AG08396 (cell line): ENCODE measurements at regions not wholly inside any gene's neighbourhood (a gene's known extent, or its start where the extent isn't known, plus 50 kb on each side); places are given as distances from the start of the nearest gene placed in this dataset.

Experiments used
- DNase-seq: peaks from one replicate; pipeline ENCODE4 v3.0.0; 2012; ENCODE audit warnings: low spot score, mixed read lengths

GRCh38 chr1:193552274-193552673 is 365.9 kb upstream of the B3GALT2 start:
- DNase-seq = no peak

GRCh38 chr1:193549081-193549480 is 362.7 kb upstream of the B3GALT2 start:
- no peak for DNase-seq

DNA sequence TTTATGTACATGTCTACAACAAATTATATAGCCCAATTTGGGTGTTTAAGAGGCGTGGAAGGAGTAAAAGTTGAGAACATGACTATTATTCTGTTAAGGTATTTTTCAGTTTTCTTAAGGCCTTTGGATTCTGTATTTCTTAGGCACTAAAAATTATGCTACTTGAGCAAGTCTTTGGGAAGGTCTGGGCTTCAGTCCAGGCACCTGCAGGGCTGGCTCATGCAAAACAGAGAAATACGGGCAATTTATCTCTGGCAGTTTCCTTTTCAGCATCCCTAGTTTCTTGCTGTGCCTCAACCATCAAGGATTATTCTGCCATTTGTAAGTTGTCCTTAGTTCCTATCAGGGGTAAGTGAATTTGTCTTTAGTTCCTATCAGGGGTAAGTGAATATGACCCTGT is 358.8 kb upstream of the B3GALT2 start:
- no peak for DNase-seq

DNA sequence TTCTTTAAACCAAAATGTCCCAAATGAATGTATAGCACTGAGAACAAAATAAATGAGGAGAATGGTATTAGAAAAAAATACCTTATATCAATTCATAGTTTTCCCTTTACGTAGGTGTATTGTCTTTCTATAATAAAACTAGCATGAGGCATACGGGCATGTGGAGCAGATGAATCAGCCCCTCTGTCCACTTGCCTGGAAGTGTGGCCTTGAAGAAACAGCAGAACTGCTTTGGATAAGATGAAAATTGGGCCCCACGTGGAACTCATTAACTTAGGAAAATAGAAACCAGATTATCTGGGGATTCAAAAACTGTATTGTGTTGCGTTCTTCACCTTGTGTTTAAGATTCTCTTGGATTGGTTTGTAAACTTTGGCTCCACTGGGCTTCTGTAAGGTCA is 356.8 kb upstream of the B3GALT2 start:
- no peak for DNase-seq

DNA sequence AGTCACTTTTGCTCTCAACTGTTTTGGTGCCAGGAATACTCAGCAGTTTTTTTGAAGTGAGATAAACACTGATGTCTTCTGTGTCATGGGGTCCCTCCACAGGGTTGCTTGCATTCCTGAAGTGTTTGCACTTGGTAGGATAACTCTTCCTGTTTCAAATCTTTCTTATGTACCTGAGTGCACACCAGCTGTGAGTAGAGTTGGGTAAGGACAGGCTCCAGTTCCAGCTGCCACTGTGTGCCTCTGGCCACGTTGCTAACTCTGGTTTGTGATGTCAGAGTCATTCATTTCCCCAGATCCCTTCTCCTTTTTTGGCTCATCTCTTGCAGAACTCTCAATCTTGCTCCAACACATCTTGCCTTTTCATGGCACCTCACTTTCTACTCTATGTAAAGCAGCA is 356.3 kb upstream of the B3GALT2 start:
- DNase-seq = no peak

- no peak for DNase-seq
Measured at GRCh38 chr1:193540511-193540910, 354.1 kb upstream of the B3GALT2 start.

GRCh38 chr1:193539731-193540459 is 353.5 kb upstream of the B3GALT2 start:
- DNase-seq = no peak

DNA sequence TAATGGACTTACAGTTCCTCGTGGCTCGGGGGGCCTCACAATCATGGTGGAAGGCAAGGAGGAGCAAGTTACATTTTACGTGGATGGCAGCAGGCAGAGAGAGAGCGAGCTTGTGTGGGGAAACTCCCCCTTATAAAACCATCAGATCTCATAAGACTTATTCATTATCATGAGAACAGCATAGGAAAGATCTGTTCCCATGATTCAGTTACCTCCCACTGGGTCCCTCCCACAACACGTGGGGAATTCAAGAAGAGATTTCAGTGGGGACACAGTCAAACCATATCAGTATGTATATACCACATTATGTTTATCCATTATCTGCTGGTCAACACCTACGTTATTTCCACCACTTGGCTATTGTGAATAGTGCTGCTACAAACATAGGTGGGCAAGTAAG is 352.3 kb upstream of the B3GALT2 start:
- DNase-seq = no peak

DNA sequence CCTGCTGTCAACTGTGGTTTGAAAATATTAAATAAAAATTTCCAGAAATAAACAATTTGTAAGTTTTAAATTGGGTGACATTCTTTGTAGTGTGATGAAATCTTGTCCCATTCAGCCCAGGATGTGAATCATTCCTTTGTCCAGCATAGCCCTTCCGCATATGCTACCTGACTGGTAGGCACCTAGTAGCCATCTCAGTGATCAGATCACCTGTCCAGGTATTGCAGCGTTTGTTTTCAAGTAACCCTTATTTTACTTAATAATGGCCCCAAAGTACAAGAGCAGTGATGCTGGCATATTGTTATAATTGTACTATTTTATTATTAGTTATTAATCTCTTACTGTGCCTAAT is 351.6 kb upstream of the B3GALT2 start:
- no peak for DNase-seq

GRCh38 chr1:193537266-193538002 is 351.0 kb upstream of the B3GALT2 start:
- no peak for DNase-seq

DNA sequence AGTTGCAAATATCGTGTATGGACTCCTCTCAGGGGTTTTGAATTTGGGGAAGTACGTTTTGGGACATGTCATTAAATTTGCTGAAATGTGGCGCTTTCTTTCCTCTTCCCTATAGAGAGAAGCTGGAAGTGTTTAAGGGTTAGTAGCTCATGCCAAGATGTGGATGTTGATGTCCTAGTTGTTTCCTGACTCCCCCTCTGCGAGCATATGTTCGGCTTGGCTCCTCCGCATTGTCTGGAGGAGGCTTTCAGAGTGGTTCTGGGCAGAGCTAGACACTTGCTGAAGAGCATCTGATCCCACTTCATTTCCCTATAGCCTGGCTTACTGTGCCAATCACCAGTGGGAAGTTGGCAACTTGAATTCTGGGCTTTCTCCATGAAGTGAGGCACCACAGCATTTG is 347.4 kb upstream of the B3GALT2 start:
- no peak for DNase-seq

GRCh38 chr1:193525917-193526710 is 339.7 kb upstream of the B3GALT2 start:
- no peak for DNase-seq

- DNase-seq = no peak
Measured at GRCh38 chr1:193525411-193525810, 339.0 kb upstream of the B3GALT2 start.

DNA sequence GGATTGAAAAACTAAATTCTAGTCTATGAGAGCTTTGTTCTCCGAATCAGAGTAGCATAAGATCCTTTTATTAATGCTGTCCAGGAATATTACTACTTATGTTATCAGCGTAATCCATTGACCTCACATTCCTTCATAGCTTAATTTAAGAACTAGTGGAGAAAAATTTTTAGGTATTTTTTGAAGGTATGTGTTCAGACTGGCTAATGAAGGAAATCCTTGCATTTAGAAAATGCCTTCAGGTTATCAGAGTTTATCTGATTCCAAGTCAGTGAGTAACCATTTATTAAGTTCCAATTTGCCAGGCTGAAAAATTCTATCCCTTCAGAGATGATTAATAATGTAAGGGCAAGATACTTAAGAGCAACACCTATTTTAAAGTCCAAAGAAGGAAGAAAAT is 338.2 kb upstream of the B3GALT2 start:
- no peak for DNase-seq

DNA sequence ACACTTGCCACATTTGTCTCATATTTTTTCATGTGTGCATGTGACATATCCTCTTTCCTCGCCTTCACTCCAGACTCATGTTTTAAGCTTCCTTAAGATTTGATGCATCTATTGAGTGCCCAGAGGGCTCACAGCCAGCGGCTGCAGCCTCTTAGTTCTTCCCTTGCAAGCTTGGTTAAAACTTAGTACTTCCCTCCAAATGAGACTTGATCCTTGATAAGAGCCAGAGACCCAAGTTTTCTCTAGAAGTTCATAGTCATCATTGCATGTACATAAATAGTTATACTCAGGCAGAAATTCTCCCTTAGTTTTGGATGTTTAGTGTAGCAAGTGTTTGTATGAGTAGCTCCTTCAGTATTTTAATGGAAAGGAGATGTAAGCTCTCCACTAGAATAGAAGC is 337.6 kb upstream of the B3GALT2 start:
- DNase-seq = no peak

GRCh38 chr1:193520472-193520871 is 334.1 kb upstream of the B3GALT2 start:
- no peak for DNase-seq

DNA sequence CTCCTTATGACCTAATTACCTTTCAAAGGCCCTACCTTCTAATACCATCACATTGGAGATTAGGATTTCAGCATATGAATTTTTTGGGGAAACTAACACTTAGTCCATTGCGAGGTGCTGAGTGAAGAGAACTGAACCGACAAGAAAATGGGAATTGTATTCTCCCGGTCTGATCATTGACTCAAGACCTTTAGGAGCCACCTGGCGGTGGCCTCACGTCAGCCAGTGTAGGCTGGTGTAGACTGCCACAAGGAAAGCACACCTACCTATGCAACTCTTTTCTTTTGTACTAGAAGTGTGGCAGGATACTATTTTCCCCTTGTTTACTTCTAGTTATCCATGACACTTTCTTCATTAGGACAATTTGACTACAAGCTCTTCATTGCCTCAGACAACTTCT is 333.5 kb upstream of the B3GALT2 start:
- no peak for DNase-seq

DNA sequence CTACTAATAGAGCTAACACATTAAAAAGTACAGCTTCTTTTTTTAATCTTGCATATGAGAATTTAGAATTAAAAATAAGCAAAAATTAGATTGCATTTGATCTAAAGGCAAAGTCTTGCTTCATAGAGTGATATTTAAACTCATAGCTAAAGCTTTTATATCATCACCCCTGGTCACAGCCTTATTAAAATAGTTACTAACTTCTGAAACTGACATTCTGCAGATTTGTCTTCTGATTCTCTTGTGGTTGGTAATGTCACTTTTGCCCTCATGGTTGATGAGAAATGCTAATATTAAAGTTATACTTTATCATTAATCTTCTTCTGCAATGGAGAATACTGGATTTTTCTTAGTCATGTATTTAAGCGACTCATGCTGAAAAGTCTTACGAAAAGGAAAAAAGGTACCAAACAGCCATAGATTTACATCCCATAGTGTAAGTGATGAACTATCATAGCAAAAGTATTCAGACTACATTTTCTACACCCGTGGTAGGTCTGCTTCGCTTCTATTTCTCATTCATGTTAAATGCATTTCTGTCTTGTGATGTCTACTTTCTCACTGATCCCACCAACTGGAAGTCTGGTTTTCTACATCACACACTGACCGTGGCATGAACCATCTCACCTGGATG is 330.5 kb upstream of the B3GALT2 start:
- DNase-seq = no peak

DNA sequence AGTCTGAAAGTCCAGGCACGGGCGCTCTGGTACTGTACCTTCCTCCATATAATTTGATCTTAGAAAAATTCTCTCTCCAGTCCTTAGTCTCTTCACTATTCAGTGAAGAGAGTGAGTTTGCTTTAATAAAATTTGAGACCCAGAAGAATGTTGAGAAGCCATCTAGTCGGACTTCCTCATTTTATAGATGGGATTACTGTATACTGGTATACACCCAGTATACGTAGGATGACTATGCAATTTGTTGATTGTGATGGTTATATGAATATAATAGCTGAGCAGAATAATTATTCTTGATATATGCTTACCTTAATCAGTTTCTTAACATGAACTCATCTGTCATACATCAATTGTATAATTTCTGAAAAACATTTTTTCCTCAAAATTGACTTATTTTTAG is 328.0 kb upstream of the B3GALT2 start:
- no peak for DNase-seq

DNA sequence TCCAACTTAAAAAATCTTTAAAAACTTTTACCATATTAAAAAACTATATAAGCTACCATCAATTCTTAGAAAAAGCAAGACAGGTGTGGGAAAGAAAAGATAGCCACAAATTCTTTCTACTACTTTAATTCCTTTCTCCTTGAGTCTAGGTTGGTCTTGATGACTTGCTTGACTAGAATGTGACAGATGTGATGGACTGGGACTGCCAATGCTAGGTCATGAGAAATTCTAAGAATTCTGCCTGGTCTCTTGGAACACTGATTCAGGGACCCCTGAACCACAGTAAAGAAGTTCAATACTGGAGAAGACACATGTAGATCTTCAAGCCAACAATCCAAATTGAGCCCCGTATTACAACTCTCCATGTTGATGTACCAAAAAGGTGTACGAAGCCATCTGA is 326.6 kb upstream of the B3GALT2 start:
- no peak for DNase-seq

GRCh38 chr1:193504920-193505319 is 318.5 kb upstream of the B3GALT2 start:
- no peak for DNase-seq

- DNase-seq = no peak
Measured at GRCh38 chr1:193498088-193498655, 311.8 kb upstream of the B3GALT2 start.
